ENCODE measurements at regions not wholly inside any gene's neighbourhood (a gene's known extent, or its start where the extent isn't known, plus 50 kb on each side); places are given as distances from the start of the nearest gene placed in this dataset.

GRCh38 chr15:96468036-96468435 lies 137.5 kb downstream of the NR2F2 start:
- TF ChIP-seq CTCF (conservative IDR thresholded peaks at IDR 0.05; ENCODE audit: low read length) (no peak), EZH2phosphoT487 (IDR thresholded peaks at IDR 0.05; ENCODE audit: borderline replicate concordance, low read depth, low read length) (no peak)
